ENCODE measurements at regions not wholly inside any gene's neighbourhood (a gene's known extent, or its start where the extent isn't known, plus 50 kb on each side); places are given as distances from the start of the nearest gene placed in this dataset.

- DNase-seq: no peak
Observed at GRCh38 chr12:128180166-128180565, 86.8 kb upstream of the TMEM132C start.

- DNase-seq: no peak
Observed at GRCh38 chr12:128190052-128190451, 76.9 kb upstream of the TMEM132C start.

DNA sequence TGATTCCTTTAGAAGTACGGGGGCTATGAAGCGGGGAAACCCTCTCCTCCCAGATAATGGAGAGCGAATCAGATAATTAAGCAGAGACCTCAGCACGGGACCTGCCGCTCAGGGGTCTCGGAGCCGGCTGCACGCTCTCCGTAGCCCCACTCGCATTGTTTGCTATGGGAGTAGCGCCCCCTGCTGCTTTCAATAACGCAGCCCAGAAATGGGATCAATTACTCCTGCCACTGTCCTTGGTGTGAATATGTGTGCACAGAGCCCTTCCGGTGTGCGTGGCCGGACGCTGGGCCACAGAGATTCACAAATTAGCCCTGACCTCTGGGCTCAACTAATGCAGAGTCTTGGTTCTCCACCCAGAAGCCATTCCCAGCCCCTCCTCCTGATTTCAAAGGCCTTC, 76.4 kb upstream of the TMEM132C start:
- peak; percentile 24 for DNase-seq

DNA sequence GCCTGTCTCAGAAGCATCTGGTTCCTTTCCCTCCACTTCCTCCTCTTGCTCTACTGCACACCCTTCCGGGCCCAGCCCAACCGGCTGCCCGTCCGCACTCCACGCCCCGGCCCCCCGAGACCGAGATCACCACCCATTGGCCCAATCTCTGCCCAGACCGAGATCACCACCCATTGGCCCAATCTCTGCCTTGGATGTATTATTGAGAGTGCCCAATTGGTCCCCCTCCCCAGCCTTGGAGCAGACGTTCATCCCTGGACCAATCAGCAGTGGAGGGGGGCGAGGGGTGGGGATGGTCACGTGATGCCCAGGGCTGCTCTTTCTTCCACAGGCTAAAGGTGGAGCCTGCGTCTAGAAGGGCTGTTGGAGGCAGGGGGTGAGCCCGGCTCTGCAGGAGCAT, 75.6 kb upstream of the TMEM132C start:
- no peak for DNase-seq

DNA sequence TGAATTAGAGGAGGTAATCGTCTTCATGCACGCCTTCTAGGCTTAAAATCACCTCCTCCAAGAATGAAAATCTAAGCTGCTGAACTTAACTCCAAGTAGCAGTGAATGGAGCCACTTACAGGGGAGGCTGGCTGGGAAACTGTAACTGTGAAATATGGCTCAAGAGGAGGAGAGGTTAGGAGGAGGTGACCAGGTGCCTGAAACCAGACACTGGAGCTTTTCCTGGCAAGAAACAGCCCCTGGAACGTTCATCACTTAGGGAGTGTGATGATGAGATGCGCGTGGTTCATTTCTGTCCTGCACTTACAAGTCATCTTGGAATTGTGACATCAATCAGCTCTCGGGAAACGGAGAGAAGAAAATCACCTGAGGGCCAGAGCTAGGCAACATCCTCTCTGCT, 62.3 kb upstream of the TMEM132C start:
- DNase-seq: no peak

- no peak for DNase-seq
Observed at GRCh38 chr12:128205145-128205544, 61.8 kb upstream of the TMEM132C start.

GRCh38 chr12:128205758-128206157, 61.2 kb upstream of the TMEM132C start:
- DNase-seq: no peak
